Colonic mucosa (tissue), 4 donors: ENCODE measurements at regions not wholly inside any gene's neighbourhood (a gene's known extent, or its start where the extent isn't known, plus 50 kb on each side); places are given as distances from the start of the nearest gene placed in this dataset.
"Not testable (repeated sequence)": the region's sequence is repeated elsewhere in the genome, so short reads cannot be mapped to it uniquely, and the experiment has no call there.

Experiments
- DNase-seq: peaks from one replicate; pipeline ENCODE4 v3.0.0-alpha.2; 2020
- H3K27ac ChIP-seq: fragments of 200-600 bp; one replicate; pipeline ENCODE4 v1.8.0; 2021
- H3K27me3 ChIP-seq: fragments of 200-600 bp; one replicate; pipeline ENCODE4 v1.8.0; 2021
- H3K36me3 ChIP-seq: fragments of 200-600 bp; one replicate; pipeline ENCODE4 v1.8.0; 2021
- H3K4me1 ChIP-seq: fragments of 200-600 bp; one replicate; pipeline ENCODE4 v1.8.0; 2021; ENCODE audit warnings: mild to moderate bottlenecking
- H3K4me3 ChIP-seq: fragments of 200-600 bp; one replicate; pipeline ENCODE4 v1.8.0; 2021
- H3K9ac ChIP-seq, 2 donors: one replicate each; pipeline ENCODE4 v1.7.0; 2013; ENCODE audit warnings: control low read depth in 2 of 2, low read depth in 2 of 2, low read length in 2 of 2
- H3K9me3 ChIP-seq: fragments of 200-600 bp; one replicate; pipeline ENCODE4 v1.8.0; 2021
- CTCF ChIP-seq: fragments of 200-600 bp; IDR thresholded peaks from one replicate; pipeline ENCODE4 v1.8.0; 2022; ENCODE audit warnings: antibody characterized with exemption, mild to moderate bottlenecking
- intact Hi-C: fragments of 100-400 bp; cut with DNase I; formaldehyde crosslinking; loops from one replicate; pipeline ENCODE4 v1.14.1; 2022
- donor health status: healthy.
- donor health status: DM: no; HTN: no; CAD: no.
- donor health status: DM: no; HTN: no; CAD: no.

- Histone ChIP-seq H3K4me1 (no peaks in the 10 kb centered on the region), H3K4me3 (no peak overlapping the region), H3K36me3 (no peaks in the 10 kb centered on the region), H3K9me3 (no peaks in the 10 kb centered on the region), H3K9ac (no peak overlapping the region), H3K27me3 (no peaks in the 10 kb centered on the region), H3K27ac (no peak overlapping the region)
- intact Hi-C loops: no loop called here
- DNase-seq: no peak
- TF ChIP-seq CTCF: no peak
These were observed 118.7 kb upstream of the CHRDL1 start for GRCh38 chrX:110914281-110914680.

GRCh38 chrX:110904747-110905146 is 109.1 kb upstream of the CHRDL1 start:
- H3K9ac ChIP-seq, intact Hi-C loops, H3K9me3 ChIP-seq, H3K27me3 ChIP-seq, H3K36me3 ChIP-seq, H3K4me3 ChIP-seq, H3K27ac ChIP-seq, H3K4me1 ChIP-seq, DNase-seq: not testable (repeated sequence)

GRCh38 chrX:110881971-110882370 is 86.4 kb upstream of the CHRDL1 start:
- no peak overlapping the region for H3K27ac ChIP-seq
- no peak for TF ChIP-seq CTCF

DNA sequence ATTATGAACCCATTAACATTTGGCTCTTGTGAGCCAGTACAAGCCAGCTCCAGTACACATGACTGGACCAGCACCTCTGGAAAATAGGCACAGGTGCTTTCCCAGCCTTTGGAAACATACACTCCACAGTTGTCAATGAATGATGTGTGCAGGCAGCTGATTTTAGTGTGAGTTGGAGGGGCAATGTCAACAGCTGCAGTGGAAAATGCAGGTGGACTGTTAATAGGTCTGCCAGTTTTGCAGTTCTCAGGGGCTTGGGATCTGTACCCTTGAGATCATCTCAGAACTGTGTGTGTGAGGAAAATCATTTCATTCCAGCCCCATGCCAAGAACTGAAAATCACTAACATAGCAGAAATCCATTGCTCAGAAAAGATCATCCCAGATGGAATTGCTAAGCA is 81.7 kb upstream of the CHRDL1 start:
- no peaks in the 10 kb centered on the region for H3K4me1 ChIP-seq
- DNase-seq: no peak
- no peak for TF ChIP-seq CTCF
- intact Hi-C loops: no loop called here
- H3K9ac ChIP-seq: no peak overlapping the region
- H3K4me3 ChIP-seq: no peak overlapping the region
- H3K27me3 ChIP-seq: no peaks in the 10 kb centered on the region
- no peaks in the 10 kb centered on the region for H3K9me3 ChIP-seq
- H3K27ac ChIP-seq: no peak overlapping the region
- no peaks in the 10 kb centered on the region for H3K36me3 ChIP-seq

More at GRCh38 chrX:110881971-110882370, 86.4 kb upstream of the CHRDL1 start:
- no peaks in the 10 kb centered on the region for H3K9me3 ChIP-seq
- no peak for DNase-seq
- H3K9ac ChIP-seq: no peak overlapping the region
- no peaks in the 10 kb centered on the region for H3K27me3 ChIP-seq
- H3K4me3 ChIP-seq: no peak overlapping the region
- intact Hi-C loops: no loop called here
- no peaks in the 10 kb centered on the region for H3K4me1 ChIP-seq
- no peaks in the 10 kb centered on the region for H3K36me3 ChIP-seq

DNA sequence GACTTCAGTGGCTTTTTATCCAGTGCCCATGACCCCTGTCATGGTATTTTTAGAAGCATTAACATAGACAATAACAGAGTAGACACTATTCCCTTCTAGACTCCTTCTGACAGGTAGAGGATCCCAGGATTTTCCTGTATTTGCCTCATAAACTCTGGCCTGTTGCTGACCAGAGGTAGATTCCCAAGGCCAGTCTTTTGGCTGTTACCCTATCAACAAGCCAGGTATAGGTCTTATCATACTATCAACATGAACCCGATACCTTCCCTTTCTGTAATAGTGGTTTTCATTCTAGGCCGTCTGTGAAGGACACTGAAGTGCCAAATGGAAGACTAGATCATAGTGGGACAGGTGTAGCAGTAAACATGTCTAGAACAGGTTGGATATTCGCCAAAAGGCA is 76.2 kb upstream of the CHRDL1 start:
- no peaks in the 10 kb centered on the region for H3K9me3 ChIP-seq
- H3K27me3 ChIP-seq: no peaks in the 10 kb centered on the region
- no peak for TF ChIP-seq CTCF
- intact Hi-C loops: no loop called here
- H3K4me1 ChIP-seq: no peaks in the 10 kb centered on the region
- no peaks in the 10 kb centered on the region for H3K36me3 ChIP-seq
- no peak overlapping the region for H3K4me3 ChIP-seq
- no peak overlapping the region for H3K9ac ChIP-seq
- DNase-seq: no peak
- H3K27ac ChIP-seq: no peak overlapping the region

DNA sequence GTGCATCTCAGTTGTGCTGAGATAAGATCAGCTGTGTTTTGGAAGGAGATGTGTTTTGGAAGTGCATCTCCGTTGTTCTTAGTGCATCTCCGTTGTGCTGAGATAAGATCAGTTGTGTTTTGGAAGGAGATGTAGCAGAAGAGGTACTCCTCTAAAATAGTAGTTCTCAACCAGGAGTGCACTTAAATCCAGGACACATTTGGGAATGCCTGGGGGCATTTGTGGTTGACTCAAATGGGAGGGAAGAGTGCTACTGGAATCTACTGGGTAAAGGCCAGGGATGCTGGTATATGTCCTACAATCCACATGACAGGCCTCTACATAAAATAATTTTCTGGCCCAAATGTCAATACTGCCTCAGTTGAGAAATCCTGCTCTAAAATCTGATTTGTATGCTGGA is 70.8 kb upstream of the CHRDL1 start:
- Histone ChIP-seq H3K36me3 (no peaks in the 10 kb centered on the region), H3K9me3 (no peaks in the 10 kb centered on the region), H3K4me3 (no peak overlapping the region), H3K4me1 (no peaks in the 10 kb centered on the region), H3K27me3 (no peaks in the 10 kb centered on the region), H3K27ac (no peak overlapping the region), H3K9ac (no peak overlapping the region)
- intact Hi-C loops: no loop called here
- TF ChIP-seq CTCF: no peak
- DNase-seq: no peak
